ENCODE measurements at regions not wholly inside any gene's neighbourhood (a gene's known extent, or its start where the extent isn't known, plus 50 kb on each side); places are given as distances from the start of the nearest gene placed in this dataset.

- no peak for TF ChIP-seq CTCF (IDR thresholded peaks at IDR 0.05; ENCODE audit: insufficient read depth, low read depth, low read length)
- no peak overlapping the region for H3K4me3 ChIP-seq (ENCODE audit: low read depth, low read length)
- DNase-seq (ENCODE audit: low read depth) = no peak
Observed at GRCh38 chr6:119586250-119586882, 236.8 kb upstream of the MAN1A1 start.

GRCh38 chr6:119584088-119584487, 234.5 kb upstream of the MAN1A1 start:
- no peak for DNase-seq (ENCODE audit: low read depth)
- no peak for TF ChIP-seq CTCF (IDR thresholded peaks at IDR 0.05; ENCODE audit: insufficient read depth, low read depth, low read length)
- no peak overlapping the region for H3K4me3 ChIP-seq (ENCODE audit: low read depth, low read length)

GRCh38 chr6:119581220-119581619, 231.7 kb upstream of the MAN1A1 start:
- DNase-seq (ENCODE audit: low read depth) = no peak
- TF ChIP-seq CTCF (IDR thresholded peaks at IDR 0.05; ENCODE audit: insufficient read depth, low read depth, low read length) = no peak
- H3K4me3 ChIP-seq (ENCODE audit: low read depth, low read length) = no peak overlapping the region

GRCh38 chr6:119575721-119576120, 226.2 kb upstream of the MAN1A1 start:
- H3K4me3 ChIP-seq (ENCODE audit: low read depth, low read length) = no peak overlapping the region
- no peak for TF ChIP-seq CTCF (IDR thresholded peaks at IDR 0.05; ENCODE audit: insufficient read depth, low read depth, low read length)
- DNase-seq (ENCODE audit: low read depth) = peak; percentile 47

GRCh38 chr6:119568580-119568979, 219.0 kb upstream of the MAN1A1 start:
- DNase-seq (ENCODE audit: low read depth) = no peak
- no peak overlapping the region for H3K4me3 ChIP-seq (ENCODE audit: low read depth, low read length)
- no peak for TF ChIP-seq CTCF (IDR thresholded peaks at IDR 0.05; ENCODE audit: insufficient read depth, low read depth, low read length)

GRCh38 chr6:119566546-119567260, 217.1 kb upstream of the MAN1A1 start:
- no peak for TF ChIP-seq CTCF (IDR thresholded peaks at IDR 0.05; ENCODE audit: insufficient read depth, low read depth, low read length)
- H3K4me3 ChIP-seq (ENCODE audit: low read depth, low read length) = no peak overlapping the region
- DNase-seq (ENCODE audit: low read depth) = no peak
